ENCODE measurements at regions not wholly inside any gene's neighbourhood (a gene's known extent, or its start where the extent isn't known, plus 50 kb on each side); places are given as distances from the start of the nearest gene placed in this dataset.

DNA sequence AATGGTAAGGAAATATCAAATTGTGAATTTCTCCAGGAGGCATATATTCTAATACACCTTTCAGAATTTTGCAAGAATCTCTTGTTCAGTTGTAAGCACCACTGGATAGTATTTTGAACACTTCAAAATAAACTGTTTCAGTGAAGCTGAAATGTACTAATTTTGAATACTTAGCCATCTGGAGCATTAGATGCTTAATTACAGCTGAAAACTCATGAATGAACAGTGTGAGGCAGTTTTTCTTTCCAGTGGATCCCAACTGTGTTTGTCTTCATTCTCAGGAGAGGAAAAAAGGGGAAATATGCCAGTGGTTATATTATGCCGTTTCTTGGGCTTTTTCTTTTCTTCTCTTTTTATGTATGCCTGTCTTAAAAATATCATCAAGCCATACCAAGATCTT, 306.0 kb upstream of the SEMA6A start:
- Histone ChIP-seq H3K9me3 (ENCODE audit: control insufficient read depth in 4 of 4, insufficient read depth in 3 of 4, low read length in 3 of 4) (peaks cover 0 to 3% (median 0%) of the 10 kb centered on the region in 4 donors), H3K4me1 (ENCODE audit: control insufficient read depth in 5 of 5, insufficient read depth in 5 of 5, low read length in 5 of 5) (peaks cover 0 to 1% (median 0%) of the 10 kb centered on the region in 5 donors), H3K27me3 (ENCODE audit: control insufficient read depth in 3 of 3, insufficient read depth in 3 of 3, low read length in 2 of 3) (peaks cover 0 to 24% (median 0%) of the 10 kb centered on the region in 3 donors), H3K9ac (ENCODE audit: insufficient read depth in 1 of 2, low read length in 2 of 2) (no peak overlapping the region), H3K4me3 (no peak overlapping the region), H3K27ac (ENCODE audit: low read depth in 1 of 2, low read length in 1 of 2) (no peak overlapping the region), H3K36me3 (ENCODE audit: control insufficient read depth in 4 of 4, insufficient read depth in 4 of 4, low read length in 4 of 4) (no peaks in the 10 kb centered on the region)
- TF ChIP-seq CTCF (IDR thresholded peaks at IDR 0.05; ENCODE audit: control extremely low read depth, extremely low read depth): no peak
- ATAC-seq (ENCODE audit: insufficient read depth, low FRiP score): no peak
- no peak for DNase-seq
- WGBS, 2 donors: 78 to 93% methylated on average over 1 of the region's 1 CpG

DNA sequence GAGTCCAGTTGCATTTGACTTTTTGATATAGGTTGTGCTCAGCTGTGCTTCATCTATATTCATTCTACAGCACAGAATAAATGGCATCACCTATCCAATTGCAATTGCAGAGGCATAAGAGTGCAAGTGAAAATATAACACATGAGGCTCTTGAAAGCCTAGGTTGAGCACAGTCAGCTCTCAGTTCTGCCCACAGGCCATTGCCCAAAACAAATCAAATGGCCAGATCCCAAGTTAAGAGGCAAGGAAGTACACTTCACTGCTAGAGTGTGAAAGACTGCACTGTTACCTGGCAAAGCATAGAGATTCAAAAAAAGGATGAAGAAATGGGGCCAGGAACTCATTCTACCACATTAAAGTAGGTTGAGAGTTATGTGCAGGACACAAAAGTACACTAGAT, 305.5 kb upstream of the SEMA6A start:
- no peak for ATAC-seq (ENCODE audit: insufficient read depth, low FRiP score)
- TF ChIP-seq CTCF (IDR thresholded peaks at IDR 0.05; ENCODE audit: control extremely low read depth, extremely low read depth): no peak

DNA sequence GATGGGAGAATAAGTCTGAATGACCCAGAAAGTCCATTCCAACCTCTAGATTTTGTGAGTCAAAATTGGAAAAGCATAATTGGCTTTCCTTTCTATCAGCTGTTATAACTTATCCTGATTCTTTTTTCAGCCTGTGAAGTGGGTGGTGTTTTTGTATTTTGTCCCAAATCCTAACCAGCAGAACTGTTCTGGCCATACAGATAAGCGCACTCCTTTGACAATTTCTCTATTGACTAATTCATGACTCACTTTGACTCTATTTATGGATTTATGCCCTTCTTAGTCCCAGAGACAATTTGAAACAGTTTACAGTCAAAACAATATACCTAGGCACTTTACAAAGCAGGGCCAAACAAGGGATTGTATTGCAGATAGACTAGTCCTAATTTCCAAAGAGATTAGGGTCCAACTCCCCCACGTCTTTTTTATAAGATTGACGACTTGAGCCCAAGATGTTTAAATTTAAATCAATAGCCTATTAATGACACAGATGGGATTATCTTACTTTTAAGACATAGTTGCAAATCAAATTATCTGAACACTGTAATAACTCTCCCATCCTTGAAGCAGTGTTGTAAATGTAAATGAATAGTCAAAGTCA, 301.7 kb upstream of the SEMA6A start:
- 87 to 96% methylated on average over 3 of the region's 3 CpGs for WGBS, 2 donors
- Histone ChIP-seq H3K4me3 (no peak overlapping the region), H3K4me1 (ENCODE audit: control insufficient read depth in 5 of 5, insufficient read depth in 5 of 5, low read length in 5 of 5) (no peaks in the 10 kb centered on the region), H3K27ac (ENCODE audit: low read depth in 1 of 2, low read length in 1 of 2) (no peak overlapping the region), H3K9me3 (ENCODE audit: control insufficient read depth in 4 of 4, insufficient read depth in 3 of 4, low read length in 3 of 4) (peaks cover 0 to 3% (median 0%) of the 10 kb centered on the region in 4 donors), H3K36me3 (ENCODE audit: control insufficient read depth in 4 of 4, insufficient read depth in 4 of 4, low read length in 4 of 4) (no peaks in the 10 kb centered on the region), H3K9ac (ENCODE audit: insufficient read depth in 1 of 2, low read length in 2 of 2) (no peak overlapping the region), H3K27me3 (ENCODE audit: control insufficient read depth in 3 of 3, insufficient read depth in 3 of 3, low read length in 2 of 3) (peaks cover 0 to 11% (median 0%) of the 10 kb centered on the region in 3 donors)
- TF ChIP-seq CTCF (IDR thresholded peaks at IDR 0.05; ENCODE audit: control extremely low read depth, extremely low read depth): no peak
- ATAC-seq (ENCODE audit: insufficient read depth, low FRiP score) (no peak), DNase-seq (no peak)

More for the DNA sequence above, 305.5 kb upstream of the SEMA6A start:
- H3K9me3 ChIP-seq (ENCODE audit: control insufficient read depth in 4 of 4, insufficient read depth in 3 of 4, low read length in 3 of 4): peaks cover 0 to 3% (median 0%) of the 10 kb centered on the region in 4 donors
- no peak overlapping the region for H3K9ac ChIP-seq (ENCODE audit: insufficient read depth in 1 of 2, low read length in 2 of 2)
- no peak overlapping the region for H3K27ac ChIP-seq (ENCODE audit: low read depth in 1 of 2, low read length in 1 of 2)
- H3K4me1 ChIP-seq (ENCODE audit: control insufficient read depth in 5 of 5, insufficient read depth in 5 of 5, low read length in 5 of 5): peaks cover 0 to 1% (median 0%) of the 10 kb centered on the region in 5 donors
- H3K4me3 ChIP-seq: no peak overlapping the region
- H3K36me3 ChIP-seq (ENCODE audit: control insufficient read depth in 4 of 4, insufficient read depth in 4 of 4, low read length in 4 of 4): no peaks in the 10 kb centered on the region
- no peak for DNase-seq
- H3K27me3 ChIP-seq (ENCODE audit: control insufficient read depth in 3 of 3, insufficient read depth in 3 of 3, low read length in 2 of 3): peaks cover 0 to 20% (median 0%) of the 10 kb centered on the region in 3 donors

DNA sequence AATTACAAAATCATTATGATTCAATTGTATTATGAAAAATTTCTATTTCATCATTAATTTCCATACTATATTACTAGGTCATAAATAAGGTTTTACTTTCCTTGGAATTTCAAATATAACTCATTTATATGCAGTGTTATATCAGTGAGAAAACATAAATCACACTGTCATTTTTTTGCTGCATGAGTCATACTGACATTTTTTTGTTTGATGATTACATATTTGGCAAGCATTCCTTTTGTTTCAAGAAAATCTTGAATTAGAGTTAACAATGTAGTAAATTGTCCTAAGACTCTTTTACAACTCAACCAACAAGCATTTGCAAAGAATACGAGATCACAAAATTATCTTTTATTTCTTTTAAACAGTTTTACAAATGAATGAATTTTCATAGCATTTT, 298.4 kb upstream of the SEMA6A start:
- WGBS, 2 donors: 73 to 84% methylated on average over 1 of the region's 1 CpG
- Histone ChIP-seq H3K4me3 (no peak overlapping the region), H3K27ac (ENCODE audit: low read depth in 1 of 2, low read length in 1 of 2) (no peak overlapping the region), H3K4me1 (ENCODE audit: control insufficient read depth in 5 of 5, insufficient read depth in 5 of 5, low read length in 5 of 5) (no peaks in the 10 kb centered on the region), H3K9me3 (ENCODE audit: control insufficient read depth in 4 of 4, insufficient read depth in 3 of 4, low read length in 3 of 4) (peaks cover 0 to 6% (median 3%) of the 10 kb centered on the region in 4 donors), H3K36me3 (ENCODE audit: control insufficient read depth in 4 of 4, insufficient read depth in 4 of 4, low read length in 4 of 4) (no peaks in the 10 kb centered on the region), H3K9ac (ENCODE audit: insufficient read depth in 1 of 2, low read length in 2 of 2) (no peak overlapping the region), H3K27me3 (ENCODE audit: control insufficient read depth in 3 of 3, insufficient read depth in 3 of 3, low read length in 2 of 3) (peaks cover 0 to 7% (median 0%) of the 10 kb centered on the region in 3 donors)
- no peak for TF ChIP-seq CTCF (IDR thresholded peaks at IDR 0.05; ENCODE audit: control extremely low read depth, extremely low read depth)
- DNase-seq (no peak), ATAC-seq (ENCODE audit: insufficient read depth, low FRiP score) (no peak)
